ENCODE measurements at regions not wholly inside any gene's neighbourhood (a gene's known extent, or its start where the extent isn't known, plus 50 kb on each side); places are given as distances from the start of the nearest gene placed in this dataset.

DNA sequence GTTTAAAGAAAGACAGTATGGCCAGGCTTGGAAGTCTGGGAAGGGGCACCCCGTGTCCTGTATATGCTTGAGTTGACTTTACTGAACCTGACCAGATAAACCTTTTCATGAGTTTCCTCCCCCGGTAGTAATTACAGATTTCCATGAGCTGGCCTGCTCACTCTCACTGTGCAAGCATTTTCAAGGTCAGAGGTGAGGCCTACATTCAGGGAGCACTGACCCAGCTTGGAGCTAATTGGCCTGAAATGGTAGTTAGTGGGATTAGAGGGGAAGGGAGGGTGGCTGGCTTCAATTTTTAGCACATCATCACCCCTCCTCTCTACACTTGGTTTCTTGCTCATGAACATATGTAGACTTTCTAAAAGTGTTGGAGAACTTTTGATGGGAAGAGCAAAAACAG is 99.2 kb downstream of the PSAT1 start:
- TF ChIP-seq, protein P1, sequence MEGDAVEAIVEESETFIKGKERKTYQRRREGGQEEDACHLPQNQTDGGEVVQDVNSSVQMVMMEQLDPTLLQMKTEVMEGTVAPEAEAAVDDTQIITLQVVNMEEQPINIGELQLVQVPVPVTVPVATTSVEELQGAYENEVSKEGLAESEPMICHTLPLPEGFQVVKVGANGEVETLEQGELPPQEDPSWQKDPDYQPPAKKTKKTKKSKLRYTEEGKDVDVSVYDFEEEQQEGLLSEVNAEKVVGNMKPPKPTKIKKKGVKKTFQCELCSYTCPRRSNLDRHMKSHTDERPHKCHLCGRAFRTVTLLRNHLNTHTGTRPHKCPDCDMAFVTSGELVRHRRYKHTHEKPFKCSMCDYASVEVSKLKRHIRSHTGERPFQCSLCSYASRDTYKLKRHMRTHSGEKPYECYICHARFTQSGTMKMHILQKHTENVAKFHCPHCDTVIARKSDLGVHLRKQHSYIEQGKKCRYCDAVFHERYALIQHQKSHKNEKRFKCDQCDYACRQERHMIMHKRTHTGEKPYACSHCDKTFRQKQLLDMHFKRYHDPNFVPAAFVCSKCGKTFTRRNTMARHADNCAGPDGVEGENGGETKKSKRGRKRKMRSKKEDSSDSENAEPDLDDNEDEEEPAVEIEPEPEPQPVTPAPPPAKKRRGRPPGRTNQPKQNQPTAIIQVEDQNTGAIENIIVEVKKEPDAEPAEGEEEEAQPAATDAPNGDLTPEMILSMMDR (IDR thresholded peaks at IDR 0.05; ENCODE audit: insufficient read depth, low read depth, low read length): no peak
- TF ChIP-seq EZH2 (IDR thresholded peaks at IDR 0.05; ENCODE audit: insufficient read depth, low read length): no peak

Data from astrocyte (in vitro differentiated cells and primary cell).